OCI-LY7 (cell line): ENCODE measurements at regions not wholly inside any gene's neighbourhood (a gene's known extent, or its start where the extent isn't known, plus 50 kb on each side); places are given as distances from the start of the nearest gene placed in this dataset.

Experiments used
- BruUV-seq: library from RNA; stranded (reverse); fragments of 400-500 nt; replicated peaks from 2 replicates; lab custom pipeline; 2021; lab: Mats Ljungman, UMichigan
- CTCF ChIA-PET: fragments of 300-600 bp; sonication (Branson Sonifier 250); formaldehyde crosslinking; loops from one replicate; lab custom pipeline; 2022; ENCODE audit warnings: antibody characterized with exemption; ENCODE audit not compliant: unreplicated experiment; lab: Charles Lee
- POLR2A ChIA-PET: fragments of 300-600 bp; sonication (Branson Sonifier 250); formaldehyde crosslinking; loops from one replicate; lab custom pipeline; 2022; ENCODE audit warnings: antibody characterized with exemption; lab: Charles Lee
- DNase-seq: peaks from one replicate; pipeline ENCODE4 v3.0.0-alpha.2; 2015; ENCODE audit warnings: low spot score
- H2AFZ ChIP-seq: fragments of 200-600 bp; sonication (generic), shearing (Covaris generic); 2 replicates; pipeline ENCODE4 v1.6.1; 2014; ENCODE audit warnings: mild to moderate bottlenecking, antibody characterized with exemption, low read length, moderate library complexity
- H3K27ac ChIP-seq: fragments of 200-600 bp; sonication (generic); 2 replicates; pipeline ENCODE4 v1.5.1; 2014; ENCODE audit warnings: mixed run types, low read depth, mild to moderate bottlenecking, moderate library complexity, low read length, inconsistent platforms; ENCODE audit not compliant: poor library complexity, severe bottlenecking
- H3K36me3 ChIP-seq: fragments of 200-600 bp; sonication (generic); 2 replicates; pipeline ENCODE4 v1.6.1; 2014; ENCODE audit warnings: mild to moderate bottlenecking, antibody characterized with exemption, low read length, moderate library complexity, mixed read lengths; ENCODE audit not compliant: insufficient read depth
- H3K4me1 ChIP-seq: fragments of 200-600 bp; sonication (generic); 2 replicates; pipeline ENCODE4 v1.5.1; 2014; ENCODE audit warnings: mild to moderate bottlenecking, low read length; ENCODE audit not compliant: insufficient read depth, poor library complexity, severe bottlenecking
- H3K4me2 ChIP-seq: fragments of 200-600 bp; sonication (generic); 2 replicates; pipeline ENCODE4 v1.6.1; 2014; ENCODE audit warnings: mild to moderate bottlenecking, low read length
- H3K4me3 ChIP-seq: fragments of 200-600 bp; sonication (generic); 2 replicates; pipeline ENCODE4 v1.5.1; 2014; ENCODE audit warnings: mild to moderate bottlenecking, low read depth, low read length; ENCODE audit not compliant: poor library complexity, severe bottlenecking
- H3K79me2 ChIP-seq: fragments of 200-600 bp; sonication (generic); 2 replicates; pipeline ENCODE4 v1.6.1; 2016; ENCODE audit warnings: low read depth, mild to moderate bottlenecking, low read length, moderate library complexity, mixed read lengths; ENCODE audit not compliant: insufficient read depth
- H3K9me2 ChIP-seq: fragments of 200-600 bp; sonication (generic); 2 replicates; pipeline ENCODE4 v1.6.1; 2016; ENCODE audit warnings: mild to moderate bottlenecking, low read length, mixed read lengths; ENCODE audit not compliant: insufficient read depth
- H3K9me3 ChIP-seq: fragments of 200-600 bp; sonication (generic); 2 replicates; pipeline ENCODE4 v1.6.1; 2014; ENCODE audit warnings: mild to moderate bottlenecking, mixed run types, low read length, mixed read lengths
- H4K20me1 ChIP-seq: fragments of 200-600 bp; sonication (generic); 2 replicates; pipeline ENCODE4 v1.6.1; 2014; ENCODE audit warnings: mild to moderate bottlenecking, antibody characterized with exemption, low read length, moderate library complexity, mixed read lengths; ENCODE audit not compliant: insufficient read depth
- EZH2phosphoT487 ChIP-seq: fragments of 200-600 bp; sonication (generic); IDR thresholded peaks from 2 replicates; pipeline ENCODE4 v1.6.1; 2018; ENCODE audit warnings: low read depth, borderline replicate concordance, mild to moderate bottlenecking, mixed run types, antibody characterized with exemption, low read length, moderate library complexity, mixed read lengths
- intact Hi-C: fragments of 100-400 bp; cut with micrococcal nuclease; formaldehyde crosslinking; loops from one replicate; pipeline ENCODE4 v1.10.0; 2022; ENCODE audit not compliant: unreplicated experiment
- TF ChIP-seq, protein P1 (sequence below): fragments of 200-600 bp; sonication (generic); conservative IDR thresholded peaks from 2 replicates; pipeline ENCODE4 v1.5.1; 2014; ENCODE audit warnings: mild to moderate bottlenecking, antibody characterized with exemption, low read length, moderate library complexity, mixed read lengths

DNA sequence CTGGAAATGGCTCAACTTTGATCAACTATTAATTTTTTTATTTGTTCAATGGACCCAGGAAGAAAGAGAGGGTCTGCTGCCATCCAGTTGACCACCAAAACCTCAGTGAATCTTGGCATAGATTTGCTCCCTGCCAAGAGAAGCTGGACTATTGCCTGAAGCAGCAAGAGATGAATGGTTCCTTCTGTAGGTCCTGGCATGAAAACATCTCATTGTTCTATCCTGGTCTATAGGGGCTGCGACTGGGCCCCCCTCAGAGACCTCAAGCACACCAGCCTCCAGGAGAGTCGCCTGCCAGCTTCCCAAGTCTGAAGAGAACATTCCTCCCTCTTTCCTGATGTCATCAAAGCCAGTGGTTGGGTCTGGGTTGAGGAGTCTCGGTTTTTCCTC, 204.9 kb downstream of the TMX1 start:
- Histone ChIP-seq H2AFZ (no peak overlapping the region), H4K20me1 (no peaks in the 10 kb centered on the region), H3K4me1 (no peaks in the 10 kb centered on the region), H3K36me3 (no peaks in the 10 kb centered on the region), H3K4me3 (no peak overlapping the region), H3K79me2 (no peaks in the 10 kb centered on the region), H3K9me2 (no peaks in the 10 kb centered on the region), H3K9me3 (no peaks in the 10 kb centered on the region), H3K4me2 (no peak overlapping the region), H3K27ac (no peak overlapping the region)
- ChIA-PET POLR2A (interaction anchor here (0.5 to 0.6 kb wide), 2 partner anchors 7 to 15 kb away, joined by 3 read pairs; no protein-coding TSS in a partner anchor), CTCF (no interaction called here)
- TF ChIP-seq, protein P1, sequence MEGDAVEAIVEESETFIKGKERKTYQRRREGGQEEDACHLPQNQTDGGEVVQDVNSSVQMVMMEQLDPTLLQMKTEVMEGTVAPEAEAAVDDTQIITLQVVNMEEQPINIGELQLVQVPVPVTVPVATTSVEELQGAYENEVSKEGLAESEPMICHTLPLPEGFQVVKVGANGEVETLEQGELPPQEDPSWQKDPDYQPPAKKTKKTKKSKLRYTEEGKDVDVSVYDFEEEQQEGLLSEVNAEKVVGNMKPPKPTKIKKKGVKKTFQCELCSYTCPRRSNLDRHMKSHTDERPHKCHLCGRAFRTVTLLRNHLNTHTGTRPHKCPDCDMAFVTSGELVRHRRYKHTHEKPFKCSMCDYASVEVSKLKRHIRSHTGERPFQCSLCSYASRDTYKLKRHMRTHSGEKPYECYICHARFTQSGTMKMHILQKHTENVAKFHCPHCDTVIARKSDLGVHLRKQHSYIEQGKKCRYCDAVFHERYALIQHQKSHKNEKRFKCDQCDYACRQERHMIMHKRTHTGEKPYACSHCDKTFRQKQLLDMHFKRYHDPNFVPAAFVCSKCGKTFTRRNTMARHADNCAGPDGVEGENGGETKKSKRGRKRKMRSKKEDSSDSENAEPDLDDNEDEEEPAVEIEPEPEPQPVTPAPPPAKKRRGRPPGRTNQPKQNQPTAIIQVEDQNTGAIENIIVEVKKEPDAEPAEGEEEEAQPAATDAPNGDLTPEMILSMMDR, result no peak
- TF ChIP-seq EZH2phosphoT487, result no peak
- no TSS peak for BruUV-seq
- DNase-seq, result no peak
- intact Hi-C loops, result no loop called here

DNA sequence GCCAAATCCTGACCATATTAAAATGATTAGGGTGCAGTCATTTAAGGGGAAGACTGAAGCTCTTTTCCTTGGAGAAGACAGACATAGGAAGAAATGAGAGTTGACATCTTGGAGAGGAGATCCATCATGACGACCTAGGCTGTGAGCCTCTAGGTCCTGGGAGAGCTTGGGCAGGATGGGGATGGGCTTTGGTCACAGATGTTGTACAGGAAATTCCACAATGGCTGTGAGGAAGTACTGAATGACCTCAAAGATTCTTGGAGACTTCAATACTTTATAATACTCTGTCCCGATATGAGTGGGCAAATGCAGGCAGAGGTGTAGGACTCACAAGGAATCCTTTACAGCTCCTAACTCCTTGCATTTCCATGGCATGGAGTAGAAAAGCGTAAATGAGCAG, 204.9 kb upstream of the FRMD6 start:
- Histone ChIP-seq H3K9me2 (no peaks in the 10 kb centered on the region), H2AFZ (no peak overlapping the region), H3K79me2 (no peaks in the 10 kb centered on the region), H3K4me3 (no peak overlapping the region), H3K4me2 (no peak overlapping the region), H3K4me1 (no peaks in the 10 kb centered on the region), H3K36me3 (no peaks in the 10 kb centered on the region), H3K9me3 (no peaks in the 10 kb centered on the region), H4K20me1 (no peaks in the 10 kb centered on the region), H3K27ac (no peak overlapping the region)
- no peak for DNase-seq
- TF ChIP-seq, protein P1, result no peak
- no peak for TF ChIP-seq EZH2phosphoT487
- intact Hi-C loops, result no loop called here
- BruUV-seq, result no TSS peak
- ChIA-PET POLR2A (no interaction called here), CTCF (no interaction called here)

DNA sequence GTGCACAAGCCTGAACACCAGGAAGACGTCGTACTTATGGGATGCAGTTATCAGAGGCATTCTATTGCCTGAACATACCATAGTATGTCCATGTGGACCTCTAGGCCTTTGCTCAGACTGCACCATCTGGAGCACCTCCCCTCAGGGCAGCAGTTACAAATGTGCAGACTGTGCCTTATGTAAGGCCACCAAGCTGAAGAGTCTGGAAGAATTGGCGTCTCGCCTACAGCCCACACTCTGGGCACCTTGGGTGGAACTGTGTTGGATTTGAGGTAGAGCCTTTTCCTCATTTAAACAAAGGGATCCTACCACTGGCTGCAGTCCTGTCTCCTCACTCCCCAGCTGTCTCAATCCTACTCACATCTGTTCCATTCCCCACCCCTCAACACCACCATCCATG, 204.3 kb upstream of the FRMD6 start:
- ChIA-PET POLR2A (no interaction called here), CTCF (no interaction called here)
- TF ChIP-seq EZH2phosphoT487, result no peak
- TF ChIP-seq, protein P1, result no peak
- H3K36me3 ChIP-seq, result no peaks in the 10 kb centered on the region
- no TSS peak for BruUV-seq
- H3K27ac ChIP-seq, result no peak overlapping the region
- H4K20me1 ChIP-seq, result no peaks in the 10 kb centered on the region
- H3K9me3 ChIP-seq, result no peaks in the 10 kb centered on the region
- no peak for DNase-seq
- H3K9me2 ChIP-seq, result no peaks in the 10 kb centered on the region
- no peak overlapping the region for H3K4me3 ChIP-seq
- intact Hi-C loops, result no loop called here
- no peaks in the 10 kb centered on the region for H3K4me1 ChIP-seq
- no peaks in the 10 kb centered on the region for H3K79me2 ChIP-seq
- H2AFZ ChIP-seq, result no peak overlapping the region
- H3K4me2 ChIP-seq, result no peak overlapping the region
